OCI-LY3 (cell line): ENCODE measurements at regions not wholly inside any gene's neighbourhood (a gene's known extent, or its start where the extent isn't known, plus 50 kb on each side); places are given as distances from the start of the nearest gene placed in this dataset.

Experiments
- EZH2phosphoT487 ChIP-seq: fragments of 200-600 bp; shearing (Covaris generic); IDR thresholded peaks from 2 replicates; pipeline ENCODE4 v1.6.1; 2018; ENCODE audit warnings: antibody characterized with exemption, mixed run types, low read depth
- TF ChIP-seq, protein P1 (sequence below): fragments of 200-600, 300-600 bp; sonication (generic); IDR thresholded peaks from 2 replicates; pipeline ENCODE4 v1.5.1; 2014; ENCODE audit warnings: antibody characterized with exemption, low read length, low read depth

DNA sequence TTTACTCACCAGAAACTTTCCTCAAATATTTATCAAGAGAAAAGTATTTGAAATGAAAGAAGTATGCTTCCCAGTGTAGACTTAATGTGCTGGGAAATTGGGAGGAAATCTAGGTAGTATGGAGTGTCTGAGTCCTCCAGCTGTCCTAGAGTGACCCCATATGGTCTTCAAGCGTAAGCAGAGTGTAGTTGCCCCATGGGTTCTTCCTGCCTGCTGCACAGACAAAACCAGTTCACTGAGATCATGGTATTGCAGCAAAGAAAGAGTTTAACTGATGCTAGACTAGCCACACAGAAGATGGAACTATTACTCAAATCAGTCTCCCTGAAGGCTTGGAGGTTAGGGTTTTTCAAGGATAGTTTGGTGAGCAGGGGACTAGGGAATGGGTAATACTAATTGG is 114.9 kb upstream of the PRLR start:
- TF ChIP-seq, protein P1, sequence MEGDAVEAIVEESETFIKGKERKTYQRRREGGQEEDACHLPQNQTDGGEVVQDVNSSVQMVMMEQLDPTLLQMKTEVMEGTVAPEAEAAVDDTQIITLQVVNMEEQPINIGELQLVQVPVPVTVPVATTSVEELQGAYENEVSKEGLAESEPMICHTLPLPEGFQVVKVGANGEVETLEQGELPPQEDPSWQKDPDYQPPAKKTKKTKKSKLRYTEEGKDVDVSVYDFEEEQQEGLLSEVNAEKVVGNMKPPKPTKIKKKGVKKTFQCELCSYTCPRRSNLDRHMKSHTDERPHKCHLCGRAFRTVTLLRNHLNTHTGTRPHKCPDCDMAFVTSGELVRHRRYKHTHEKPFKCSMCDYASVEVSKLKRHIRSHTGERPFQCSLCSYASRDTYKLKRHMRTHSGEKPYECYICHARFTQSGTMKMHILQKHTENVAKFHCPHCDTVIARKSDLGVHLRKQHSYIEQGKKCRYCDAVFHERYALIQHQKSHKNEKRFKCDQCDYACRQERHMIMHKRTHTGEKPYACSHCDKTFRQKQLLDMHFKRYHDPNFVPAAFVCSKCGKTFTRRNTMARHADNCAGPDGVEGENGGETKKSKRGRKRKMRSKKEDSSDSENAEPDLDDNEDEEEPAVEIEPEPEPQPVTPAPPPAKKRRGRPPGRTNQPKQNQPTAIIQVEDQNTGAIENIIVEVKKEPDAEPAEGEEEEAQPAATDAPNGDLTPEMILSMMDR = peak; percentile 33
- no peak for TF ChIP-seq EZH2phosphoT487
